K562 (cell line): ENCODE measurements at regions not wholly inside any gene's neighbourhood (a gene's known extent, or its start where the extent isn't known, plus 50 kb on each side); places are given as distances from the start of the nearest gene placed in this dataset.

Experiments
- ATAC-seq: fragments of 200-7000 bp; cut with Tn5 transposase; 3 replicates; pipeline ENCODE4 v1.9.1; 2020; ENCODE audit warnings: moderate library complexity
- BruUV-seq: library from RNA; stranded (reverse); fragments of 400-500 nt; replicated peaks from 2 replicates; lab custom pipeline; 2021; lab: Mats Ljungman, UMichigan
- CTCF ChIA-PET: fragments of 300-600 bp; formaldehyde crosslinking; extraction: SDS; loops from one replicate; lab custom pipeline; 2021; ENCODE audit warnings: low intra/inter-chr PET ratio; lab: Yijun Ruan, JAX
- POLR2A ChIA-PET: fragments of 300-600, 350-650 bp; sonication (Branson Sonifier 250); formaldehyde crosslinking; extraction: SDS; loops from one replicate; lab custom pipeline; 2021; ENCODE audit warnings: antibody characterized with exemption, inconsistent platforms; lab: Yijun Ruan, JAX
- DNase-seq, 4 experiments: peaks; one replicate each; pipeline versions ENCODE4 v3.0.0 to v3.0.0-alpha.2; 2011 to 2018; ENCODE audit warnings: low spot score in 3 of 4, mixed read lengths in 3 of 4; ENCODE audit errors: extremely low read depth in 1 of 4
- FAIRE-seq: peaks from 2 replicates; lab custom pipeline; 2011; peaks lifted over from hg19 to GRCh38; lab: Jason Lieb, UNC
- H2AFZ ChIP-seq: 2 replicates; pipeline ENCODE4 v1.6.0; 2011; ENCODE audit warnings: low read depth, low read length, control low read depth, inconsistent platforms
- H3K27ac ChIP-seq: fragments of 200-600 bp; 3 replicates; pipeline ENCODE4 v1.8.0; 2011; ENCODE audit warnings: low read depth, mild to moderate bottlenecking, control low read depth, inconsistent platforms, low read length, moderate library complexity, mixed read lengths; ENCODE audit errors: extremely low read depth
- H3K27me3 ChIP-seq, 2 experiments: fragments of 300-600 bp in 1 of 2; 2 replicates in 1 of 2; 3 replicates in 1 of 2; pipeline versions ENCODE4 v1.6.0 to v1.8.0; 2011; ENCODE audit warnings: inconsistent platforms in 2 of 2, low read length in 2 of 2, mild to moderate bottlenecking in 1 of 2, mixed read lengths in 1 of 2, moderate library complexity in 1 of 2; ENCODE audit not compliant: control insufficient read depth in 2 of 2, insufficient read depth in 2 of 2
- H3K36me3 ChIP-seq: fragments of 300-600 bp; 3 replicates; pipeline ENCODE4 v1.8.0; 2011; ENCODE audit warnings: mild to moderate bottlenecking, low read length, inconsistent platforms; ENCODE audit not compliant: control insufficient read depth, insufficient read depth
- H3K4me1 ChIP-seq, 2 experiments: fragments of 200-600 bp in 1 of 2; replicated peaks in 1 of 2; 2 replicates in 1 of 2; 3 replicates in 1 of 2; pipeline versions ENCODE4 v1.5.1 to v1.8.0; 2011; ENCODE audit warnings: inconsistent platforms in 2 of 2, low read length in 2 of 2, mild to moderate bottlenecking in 1 of 2, mixed read lengths in 1 of 2, moderate library complexity in 1 of 2; ENCODE audit not compliant: control insufficient read depth in 2 of 2, insufficient read depth in 2 of 2
- H3K4me2 ChIP-seq: 2 replicates; pipeline ENCODE4 v1.6.1; 2011; ENCODE audit warnings: low read length, control low read depth, inconsistent platforms, mixed read lengths; ENCODE audit not compliant: insufficient read depth
- H3K4me3 ChIP-seq: fragments of 200-600 bp; sonication (generic), shearing (Covaris generic); 2 replicates; pipeline ENCODE4 v1.5.1; 2016; ENCODE audit warnings: control low read depth, inconsistent platforms
- H3K79me2 ChIP-seq: fragments of 200-600 bp; 3 replicates; pipeline ENCODE4 v1.8.0; 2011; ENCODE audit warnings: low read length, inconsistent platforms; ENCODE audit not compliant: control insufficient read depth, insufficient read depth
- H3K9ac ChIP-seq, 2 experiments: 2 replicates each; pipeline versions ENCODE4 v1.6.0 to v1.6.1; 2011; ENCODE audit warnings: low read depth in 2 of 2, low read length in 2 of 2, control low read depth in 1 of 2, inconsistent platforms in 1 of 2, mild to moderate bottlenecking in 1 of 2, mixed read lengths in 1 of 2; ENCODE audit not compliant: insufficient read depth in 1 of 2
- H3K9me1 ChIP-seq: one replicate; pipeline ENCODE4 v1.6.0; 2011; ENCODE audit warnings: inconsistent platforms, mild to moderate bottlenecking, low read length, moderate library complexity; ENCODE audit not compliant: control insufficient read depth, insufficient read depth
- H3K9me3 ChIP-seq: replicated peaks from 2 replicates; pipeline ENCODE4 v1.5.1; 2011; ENCODE audit warnings: low read depth, low read length, inconsistent platforms; ENCODE audit not compliant: control insufficient read depth, insufficient read depth
- H4K20me1 ChIP-seq: replicated peaks from 2 replicates; pipeline ENCODE4 v1.6.1; 2011; ENCODE audit warnings: low read length, inconsistent platforms, mixed read lengths; ENCODE audit not compliant: control insufficient read depth, insufficient read depth
- BRD9 ChIP-seq: fragments of 450-650 bp; IDR thresholded peaks from 2 replicates; pipeline ENCODE4 v1.6.1; 2018; ENCODE audit warnings: low read depth; ENCODE audit not compliant: partially characterized antibody
- ETS2 ChIP-seq: IDR thresholded peaks from 2 replicates; pipeline ENCODE4 v1.6.1; 2016; ENCODE audit warnings: borderline replicate concordance, missing genetic modification characterization, mild to moderate bottlenecking, moderate library complexity, missing compliant biosample characterization; ENCODE audit not compliant: poor library complexity, severe bottlenecking
- KDM4B ChIP-seq, 2 experiments: fragments of 450-650 bp in 1 of 2; sonication (generic) in 1 of 2; IDR thresholded peaks; 2 replicates each; pipeline ENCODE4 v1.6.1; 2016 to 2017; ENCODE audit warnings: borderline replicate concordance in 2 of 2, antibody characterized with exemption in 1 of 2, low read depth in 1 of 2, mild to moderate bottlenecking in 1 of 2
- MTA3 ChIP-seq: fragments of 450-650 bp; formaldehyde crosslinking; IDR thresholded peaks from 2 replicates; pipeline ENCODE4 v1.6.1; 2017; ENCODE audit warnings: mild to moderate bottlenecking, borderline replicate concordance
- PATZ1 ChIP-seq: fragments of 250-450 bp; sonication (Bioruptor Pico); IDR thresholded peaks from 2 replicates; pipeline ENCODE4 v1.5.0; 2020; ENCODE audit warnings: mild to moderate bottlenecking, borderline replicate concordance
- RERE ChIP-seq: sonication (generic); formaldehyde crosslinking; IDR thresholded peaks from 2 replicates; pipeline ENCODE4 v1.8.0; 2023; ENCODE audit warnings: missing genetic modification reagents, mild to moderate bottlenecking, borderline replicate concordance
- SRSF3 ChIP-seq: fragments of 200-400 bp; formaldehyde crosslinking; IDR thresholded peaks from 2 replicates; pipeline ENCODE4 v1.6.1; 2016; ENCODE audit warnings: mild to moderate bottlenecking, low read length, moderate library complexity; ENCODE audit not compliant: insufficient read depth
- TCF3 ChIP-seq: sonication (generic); formaldehyde crosslinking; IDR thresholded peaks from 2 replicates; pipeline ENCODE4 v1.4.0; 2020; ENCODE audit warnings: mild to moderate bottlenecking, missing genetic modification reagents
- ZNF174 ChIP-seq: fragments of 250-450 bp; sonication (Bioruptor Pico); IDR thresholded peaks from 2 replicates; pipeline ENCODE4 v1.4.0; 2020; ENCODE audit warnings: mild to moderate bottlenecking
- ZNF280B ChIP-seq: fragments of 250-450 bp; sonication (Bioruptor Pico); IDR thresholded peaks from 2 replicates; pipeline ENCODE4 v1.5.1; 2021; ENCODE audit warnings: mild to moderate bottlenecking
- ZNF717 ChIP-seq: fragments of 250-450 bp; sonication (Bioruptor Pico); IDR thresholded peaks from 2 replicates; pipeline ENCODE4 v1.5.0; 2021
- WGBS: fragments of 100-300 bp; shearing (Covaris generic); methylation state at CpG from one replicate; pipeline ENCODE4 v1.1.6; 2016; ENCODE audit warnings: low coverage, mixed read lengths; ENCODE audit not compliant: insufficient coverage; ENCODE audit errors: missing lambda C conversion rate; 5-methylcytosine and 5-hydroxymethylcytosine counted together
- in situ Hi-C: fragments of 300-500 bp; cut with MboI; formaldehyde crosslinking; loops from 4 replicates; pipeline ENCODE4 v1.15.0; 2018; ENCODE audit warnings: inconsistent platforms, mixed read lengths
- intact Hi-C: fragments of 100-400 bp; cut with micrococcal nuclease; formaldehyde crosslinking; loops from 2 replicates; pipeline ENCODE4 v1.14.2; 2022

GRCh38 chr13:73703606-73704005 is 430.6 kb downstream of the KLF12 start (continued):
- no peak for TF ChIP-seq BRD9

- Histone ChIP-seq H3K4me1 (no peaks in the 10 kb centered on the region), H3K4me2 (no peak overlapping the region), H3K27ac (no peak overlapping the region), H3K79me2 (no peaks in the 10 kb centered on the region), H3K9me1 (no peaks in the 10 kb centered on the region), H3K27me3 (no peaks in the 10 kb centered on the region), H2AFZ (no peak overlapping the region), H3K9ac (no peak overlapping the region), H4K20me1 (no peaks in the 10 kb centered on the region), H3K9me3 (no peaks in the 10 kb centered on the region), H3K36me3 (no peaks in the 10 kb centered on the region), H3K4me3 (no peak overlapping the region)
- FAIRE-seq (no peak), ATAC-seq (no peak), DNase-seq (no peak)
- WGBS, result 1% methylated on average over 8 of the region's 8 CpGs
- no TSS peak for BruUV-seq
- in situ Hi-C loops (loop anchor here (25.0 kb wide), 1 partner anchor 890 kb away; no protein-coding TSS in a partner anchor), intact Hi-C loops (loop anchor here (10.0 kb wide), 1 partner anchor 418 kb away; no protein-coding TSS in a partner anchor)
- ChIA-PET POLR2A (no interaction called here), CTCF (no interaction called here)
- TF ChIP-seq SRSF3 (no peak), KDM4B (IDR thresholded peaks at IDR 0.05; ENCODE audit: borderline replicate concordance in 2 of 2, low read depth in 1 of 2) (no peak), TCF3 (CRISPR knock-in tag) (no peak), MTA3 (no peak), ZNF174 (CRISPR knock-in tag) (no peak), RERE (CRISPR knock-in tag) (no peak), ZNF717 (CRISPR knock-in tag) (no peak), ETS2 (tag) (no peak), ZNF280B (CRISPR knock-in tag) (no peak), PATZ1 (CRISPR knock-in tag) (no peak)
Measured at GRCh38 chr13:73702419-73703071, 431.7 kb downstream of the KLF12 start.
